ENCODE measurements at regions not wholly inside any gene's neighbourhood (a gene's known extent, or its start where the extent isn't known, plus 50 kb on each side); places are given as distances from the start of the nearest gene placed in this dataset.

- Mint-ChIP-seq H3K36me3 (ENCODE audit: low read depth) (no peaks in the 10 kb centered on the region), H3K27ac (peak overlapping the region; percentile 79), H3K4me3 (peak overlapping the region; percentile 77), H3K4me1 (peaks cover 72% of the 10 kb centered on the region), H3K27me3 (no peaks in the 10 kb centered on the region), H3K9me3 (no peaks in the 10 kb centered on the region)
- DNase-seq, result peak; percentile 93
- intact Hi-C loops (cut with micrococcal nuclease), result loop anchor here (1.0 to 10.0 kb wide), 6 partner anchors 89 to 1276 kb away; no protein-coding TSS in a partner anchor
Measured at GRCh38 chr14:98138666-98139065, 1133.3 kb downstream of the BCL11B start.

- peak overlapping the region; percentile 73 for H3K4me3 Mint-ChIP-seq
- H3K27ac Mint-ChIP-seq, result peak overlapping the region; percentile 86
- H3K9me3 Mint-ChIP-seq, result no peaks in the 10 kb centered on the region
- no peaks in the 10 kb centered on the region for H3K36me3 Mint-ChIP-seq (ENCODE audit: low read depth)
- H3K27me3 Mint-ChIP-seq, result no peaks in the 10 kb centered on the region
- intact Hi-C loops (cut with micrococcal nuclease), result loop anchor here (2.0 kb wide), 3 partner anchors 28 to 48 kb away; no protein-coding TSS in a partner anchor
- H3K4me1 Mint-ChIP-seq, result peaks cover 67% of the 10 kb centered on the region
- peak; percentile 75 for DNase-seq
Measured at GRCh38 chr14:98140862-98141530, 1131.0 kb downstream of the BCL11B start.

- no peaks in the 10 kb centered on the region for H3K36me3 Mint-ChIP-seq (ENCODE audit: low read depth)
- no peak overlapping the region for H3K27ac Mint-ChIP-seq
- H3K27me3 Mint-ChIP-seq, result no peaks in the 10 kb centered on the region
- intact Hi-C loops (cut with micrococcal nuclease), result no loop called here
- H3K9me3 Mint-ChIP-seq, result no peaks in the 10 kb centered on the region
- no peak for DNase-seq
- peaks cover 45% of the 10 kb centered on the region for H3K4me1 Mint-ChIP-seq
- H3K4me3 Mint-ChIP-seq, result no peak overlapping the region
Measured at GRCh38 chr14:98143566-98143965, 1128.4 kb downstream of the BCL11B start.

GRCh38 chr14:98144964-98145363, 1127.0 kb downstream of the BCL11B start:
- H3K27me3 Mint-ChIP-seq, result no peaks in the 10 kb centered on the region
- H3K4me1 Mint-ChIP-seq, result peaks cover 34% of the 10 kb centered on the region
- no peak overlapping the region for H3K4me3 Mint-ChIP-seq
- no peak for DNase-seq
- no peak overlapping the region for H3K27ac Mint-ChIP-seq
- no peaks in the 10 kb centered on the region for H3K36me3 Mint-ChIP-seq (ENCODE audit: low read depth)
- intact Hi-C loops (cut with micrococcal nuclease), result no loop called here
- H3K9me3 Mint-ChIP-seq, result no peaks in the 10 kb centered on the region

GRCh38 chr14:98146416-98146815, 1125.6 kb downstream of the BCL11B start:
- H3K9me3 Mint-ChIP-seq, result peaks cover 5% of the 10 kb centered on the region
- H3K4me1 Mint-ChIP-seq, result peaks cover 29% of the 10 kb centered on the region
- no peak overlapping the region for H3K27ac Mint-ChIP-seq
- H3K4me3 Mint-ChIP-seq, result no peak overlapping the region
- peaks cover 2% of the 10 kb centered on the region for H3K36me3 Mint-ChIP-seq (ENCODE audit: low read depth)
- intact Hi-C loops (cut with micrococcal nuclease), result no loop called here
- DNase-seq, result no peak
- no peaks in the 10 kb centered on the region for H3K27me3 Mint-ChIP-seq

- Mint-ChIP-seq H3K36me3 (ENCODE audit: low read depth) (peaks cover 2% of the 10 kb centered on the region), H3K4me1 (peaks cover 21% of the 10 kb centered on the region), H3K27me3 (no peaks in the 10 kb centered on the region), H3K4me3 (no peak overlapping the region), H3K9me3 (peaks cover 9% of the 10 kb centered on the region), H3K27ac (no peak overlapping the region)
- intact Hi-C loops (cut with micrococcal nuclease), result no loop called here
- no peak for DNase-seq
Measured at GRCh38 chr14:98154254-98154653, 1117.7 kb downstream of the BCL11B start.

GRCh38 chr14:98156411-98156810, 1115.6 kb downstream of the BCL11B start:
- H3K4me1 Mint-ChIP-seq, result peaks cover 17% of the 10 kb centered on the region
- intact Hi-C loops (cut with micrococcal nuclease), result no loop called here
- H3K36me3 Mint-ChIP-seq (ENCODE audit: low read depth), result no peaks in the 10 kb centered on the region
- H3K27ac Mint-ChIP-seq, result no peak overlapping the region
- no peak for DNase-seq
- peaks cover 6% of the 10 kb centered on the region for H3K9me3 Mint-ChIP-seq
- H3K4me3 Mint-ChIP-seq, result no peak overlapping the region
- H3K27me3 Mint-ChIP-seq, result no peaks in the 10 kb centered on the region

- intact Hi-C loops (cut with micrococcal nuclease), result no loop called here
- Mint-ChIP-seq H3K4me1 (peaks cover 15% of the 10 kb centered on the region), H3K36me3 (ENCODE audit: low read depth) (no peaks in the 10 kb centered on the region), H3K9me3 (peaks cover 3% of the 10 kb centered on the region), H3K27me3 (no peaks in the 10 kb centered on the region), H3K4me3 (no peak overlapping the region), H3K27ac (no peak overlapping the region)
- no peak for DNase-seq
Measured at GRCh38 chr14:98160901-98161300, 1111.1 kb downstream of the BCL11B start.

- Mint-ChIP-seq H3K9me3 (peaks cover 3% of the 10 kb centered on the region), H3K27me3 (no peaks in the 10 kb centered on the region), H3K4me3 (no peak overlapping the region), H3K27ac (no peak overlapping the region), H3K4me1 (peaks cover 11% of the 10 kb centered on the region), H3K36me3 (ENCODE audit: low read depth) (no peaks in the 10 kb centered on the region)
- intact Hi-C loops (cut with micrococcal nuclease), result no loop called here
- DNase-seq, result no peak
Measured at GRCh38 chr14:98161356-98161755, 1110.6 kb downstream of the BCL11B start.

- H3K4me3 Mint-ChIP-seq, result peak overlapping the region; percentile 16
- no peak overlapping the region for H3K27ac Mint-ChIP-seq
- peaks cover under 1% of the 10 kb centered on the region for H3K36me3 Mint-ChIP-seq (ENCODE audit: low read depth)
- intact Hi-C loops (cut with micrococcal nuclease), result no loop called here
- H3K4me1 Mint-ChIP-seq, result peaks cover 21% of the 10 kb centered on the region
- H3K9me3 Mint-ChIP-seq, result peaks cover 4% of the 10 kb centered on the region
- no peaks in the 10 kb centered on the region for H3K27me3 Mint-ChIP-seq
- DNase-seq, result no peak
Measured at GRCh38 chr14:98162856-98163805, 1108.9 kb downstream of the BCL11B start.

GRCh38 chr14:98163873-98164272, 1108.1 kb downstream of the BCL11B start:
- H3K36me3 Mint-ChIP-seq (ENCODE audit: low read depth), result peaks cover 7% of the 10 kb centered on the region
- no peak overlapping the region for H3K4me3 Mint-ChIP-seq
- intact Hi-C loops (cut with micrococcal nuclease), result no loop called here
- peaks cover 10% of the 10 kb centered on the region for H3K9me3 Mint-ChIP-seq
- no peak overlapping the region for H3K27ac Mint-ChIP-seq
- no peak for DNase-seq
- H3K4me1 Mint-ChIP-seq, result peaks cover 28% of the 10 kb centered on the region
- no peaks in the 10 kb centered on the region for H3K27me3 Mint-ChIP-seq

GRCh38 chr14:98165976-98166375, 1106.0 kb downstream of the BCL11B start:
- Mint-ChIP-seq H3K9me3 (peaks cover 15% of the 10 kb centered on the region), H3K36me3 (ENCODE audit: low read depth) (peaks cover 14% of the 10 kb centered on the region), H3K27me3 (no peaks in the 10 kb centered on the region), H3K4me3 (no peak overlapping the region), H3K4me1 (peaks cover 40% of the 10 kb centered on the region), H3K27ac (no peak overlapping the region)
- no peak for DNase-seq
- intact Hi-C loops (cut with micrococcal nuclease), result no loop called here

GRCh38 chr14:98167275-98167674, 1104.7 kb downstream of the BCL11B start:
- no peak for DNase-seq
- H3K9me3 Mint-ChIP-seq, result peaks cover 15% of the 10 kb centered on the region
- H3K36me3 Mint-ChIP-seq (ENCODE audit: low read depth), result peaks cover 14% of the 10 kb centered on the region
- H3K27me3 Mint-ChIP-seq, result no peaks in the 10 kb centered on the region
- H3K4me1 Mint-ChIP-seq, result peaks cover 50% of the 10 kb centered on the region
- intact Hi-C loops (cut with micrococcal nuclease), result no loop called here
- peak overlapping the region; percentile 46 for H3K4me3 Mint-ChIP-seq
- H3K27ac Mint-ChIP-seq, result peak overlapping the region; percentile 77

GRCh38 chr14:98167705-98168104, 1104.3 kb downstream of the BCL11B start:
- intact Hi-C loops (cut with micrococcal nuclease), result loop anchor here (2.0 kb wide), 1 partner anchor 27 kb away; no protein-coding TSS in a partner anchor
- Mint-ChIP-seq H3K9me3 (peaks cover 15% of the 10 kb centered on the region), H3K4me1 (peaks cover 54% of the 10 kb centered on the region), H3K27me3 (no peaks in the 10 kb centered on the region), H3K36me3 (ENCODE audit: low read depth) (peaks cover 14% of the 10 kb centered on the region), H3K4me3 (peak overlapping the region; percentile 46), H3K27ac (peak overlapping the region; percentile 77)
- DNase-seq, result peak; percentile 79

Data from activated CD4-positive, alpha-beta T cell treated with anti-CD3 and anti-CD28 coated beads, Interleukin-2, amount 10 ng/mL, durations not matched to agents 24 days and 14 days (primary cell).